ENCODE measurements at regions not wholly inside any gene's neighbourhood (a gene's known extent, or its start where the extent isn't known, plus 50 kb on each side); places are given as distances from the start of the nearest gene placed in this dataset.
"Not testable (repeated sequence)": the region's sequence is repeated elsewhere in the genome, so short reads cannot be mapped to it uniquely, and the experiment has no call there.

DNA sequence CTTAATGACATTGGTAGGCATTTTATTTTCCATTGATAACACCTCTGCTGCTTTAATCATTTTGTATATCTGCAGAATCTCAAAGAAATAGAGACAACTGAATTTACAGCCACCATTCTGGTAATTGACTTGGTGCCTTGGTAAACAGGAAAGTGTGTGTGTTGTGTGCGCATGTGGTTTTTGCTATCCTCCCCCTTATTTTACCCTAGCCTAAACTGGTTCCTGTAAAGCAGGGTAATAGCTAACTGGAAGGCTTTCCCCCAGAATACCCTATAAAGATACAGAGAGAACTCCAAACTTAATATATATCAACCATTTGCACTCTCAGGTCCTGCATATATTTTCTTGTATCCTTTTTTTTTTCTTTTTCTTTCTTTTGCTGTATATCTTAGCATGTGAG, 149.5 kb upstream of the ADGRL4 start:
- no peak for TF ChIP-seq CTCF (IDR thresholded peaks at IDR 0.05; ENCODE audit: extremely low read depth, missing control alignments)
- DNase-seq (ENCODE audit: low spot score) = no peak

- DNase-seq (ENCODE audit: low spot score) = no peak
- no peak for TF ChIP-seq CTCF (IDR thresholded peaks at IDR 0.05; ENCODE audit: extremely low read depth, missing control alignments)
These were observed 144.7 kb upstream of the ADGRL4 start for GRCh38 chr1:79151006-79151796.

DNA sequence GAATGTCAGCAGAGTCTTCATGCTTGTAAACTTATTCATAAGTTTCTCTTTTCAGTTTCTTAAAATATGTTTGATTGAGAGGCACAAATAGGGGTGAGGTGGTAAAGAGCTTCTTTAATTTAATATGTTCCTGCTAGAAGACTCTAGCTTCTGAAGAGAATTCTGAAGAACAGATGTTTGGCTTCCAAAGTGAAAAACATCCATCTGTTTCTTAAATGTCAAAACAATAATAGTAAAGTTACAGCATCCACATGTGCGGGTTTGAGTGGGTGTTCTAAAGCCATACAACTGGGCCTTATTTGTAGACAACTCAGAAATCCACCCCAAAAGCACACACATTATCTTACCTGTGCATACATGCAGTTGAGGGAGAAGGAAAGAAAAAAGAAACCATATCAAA, 144.0 kb upstream of the ADGRL4 start:
- TF ChIP-seq CTCF (IDR thresholded peaks at IDR 0.05; ENCODE audit: extremely low read depth, missing control alignments) = no peak
- no peak for DNase-seq (ENCODE audit: low spot score)

- DNase-seq (ENCODE audit: low spot score) = not testable (repeated sequence)
These were observed 131.7 kb upstream of the ADGRL4 start for GRCh38 chr1:79138227-79138626.

DNA sequence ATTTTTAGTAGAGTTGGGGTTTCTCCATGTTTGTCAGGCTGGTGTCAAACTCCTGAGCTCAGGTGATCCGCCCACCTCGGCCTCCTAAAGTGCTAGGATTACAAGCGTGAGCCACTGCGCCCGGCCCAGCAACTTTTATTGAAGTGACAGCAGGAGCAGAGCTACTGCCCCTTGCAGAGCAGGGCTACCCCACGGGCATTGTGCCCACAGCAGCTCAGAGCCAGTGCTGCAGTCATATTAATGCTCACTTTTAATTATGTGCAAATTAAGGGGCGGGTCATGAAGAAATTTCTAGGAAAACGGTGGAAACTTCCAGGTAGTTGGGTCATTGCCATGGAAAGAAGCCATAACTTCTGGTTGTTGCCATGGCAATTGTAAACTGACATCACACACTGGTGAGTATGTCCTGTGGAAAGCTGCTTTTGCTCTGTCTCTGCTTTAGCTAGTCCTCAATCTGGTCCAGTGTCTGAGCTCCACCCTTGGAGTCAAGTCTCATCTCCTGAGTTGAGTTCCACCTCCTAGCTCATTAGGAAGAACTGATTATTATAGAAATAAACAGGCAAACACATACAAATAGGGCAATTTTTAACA, 127.3 kb upstream of the ADGRL4 start:
- no peak for TF ChIP-seq CTCF (IDR thresholded peaks at IDR 0.05; ENCODE audit: extremely low read depth, missing control alignments)
- no peak for DNase-seq (ENCODE audit: low spot score)

DNA sequence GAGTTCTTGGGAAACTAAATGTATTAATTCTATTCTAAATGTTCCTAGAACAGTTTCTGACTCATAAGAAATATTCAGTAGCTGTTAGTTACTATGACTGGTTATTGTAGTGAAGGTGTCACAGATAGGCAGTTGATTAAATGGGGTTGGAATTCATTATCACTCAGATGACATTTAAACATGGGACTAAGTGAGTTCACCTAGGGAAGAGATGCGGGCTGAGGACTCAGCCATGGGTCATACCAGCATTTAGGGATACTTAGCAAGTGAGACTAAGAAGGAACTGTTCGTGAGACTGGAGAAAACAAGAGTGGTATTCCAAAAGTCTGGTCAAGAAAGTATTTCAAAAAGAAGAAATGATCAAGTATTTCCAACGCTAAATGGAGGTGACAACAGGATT, 125.1 kb upstream of the ADGRL4 start:
- DNase-seq (ENCODE audit: low spot score) = no peak
- TF ChIP-seq CTCF (IDR thresholded peaks at IDR 0.05; ENCODE audit: extremely low read depth, missing control alignments) = no peak

- no peak for DNase-seq (ENCODE audit: low spot score)
- no peak for TF ChIP-seq CTCF (IDR thresholded peaks at IDR 0.05; ENCODE audit: extremely low read depth, missing control alignments)
These were observed 123.4 kb upstream of the ADGRL4 start for GRCh38 chr1:79129914-79130313.

- no peak for DNase-seq (ENCODE audit: low spot score)
- no peak for TF ChIP-seq CTCF (IDR thresholded peaks at IDR 0.05; ENCODE audit: extremely low read depth, missing control alignments)
These were observed 122.2 kb upstream of the ADGRL4 start for GRCh38 chr1:79128722-79129121.
